Fibroblast of lung (primary cell): ENCODE measurements at regions not wholly inside any gene's neighbourhood (a gene's known extent, or its start where the extent isn't known, plus 50 kb on each side); places are given as distances from the start of the nearest gene placed in this dataset.

Experiments
- DNase-seq, 2 donors: peaks; one replicate each; pipeline versions ENCODE4 v3.0.0 to v3.0.0-alpha.2; 2010; ENCODE audit warnings: low read depth in 2 of 2
- H2AFZ ChIP-seq: 2 replicates; pipeline ENCODE4 v1.5.1; 2012; ENCODE audit warnings: low read length, control low read depth, inconsistent platforms
- H3K27ac ChIP-seq: 2 replicates; pipeline ENCODE4 v1.5.1; 2011; ENCODE audit warnings: low read length, control low read depth; ENCODE audit not compliant: insufficient read depth
- H3K27me3 ChIP-seq: 2 replicates; pipeline ENCODE4 v1.5.1; 2011; ENCODE audit warnings: mild to moderate bottlenecking, low read length; ENCODE audit not compliant: control insufficient read depth, insufficient read depth
- H3K36me3 ChIP-seq: 2 replicates; pipeline ENCODE4 v1.5.1; 2011; ENCODE audit warnings: low read length; ENCODE audit not compliant: control insufficient read depth, insufficient read depth
- H3K4me1 ChIP-seq: 2 replicates; pipeline ENCODE4 v1.5.1; 2011; ENCODE audit warnings: low read length; ENCODE audit not compliant: control insufficient read depth, insufficient read depth; ENCODE audit errors: extremely low read depth
- H3K4me2 ChIP-seq: 2 replicates; pipeline ENCODE4 v1.5.1; 2011; ENCODE audit warnings: low read length, control low read depth; ENCODE audit not compliant: insufficient read depth; ENCODE audit errors: extremely low read depth
- H3K4me3 ChIP-seq, 4 experiments: fragments of 200-600 bp in 1 of 4; sonication (generic) in 1 of 4; replicated peaks in 1 of 4; 2 replicates each; pipeline ENCODE4 v1.5.1; 2011 to 2016; ENCODE audit warnings: low read length in 4 of 4, low read depth in 3 of 4, mild to moderate bottlenecking in 3 of 4, control low read depth in 2 of 4, inconsistent platforms in 1 of 4, mixed read lengths in 1 of 4; ENCODE audit not compliant: insufficient read depth in 1 of 4; ENCODE audit errors: control extremely low read depth in 1 of 4
- H3K79me2 ChIP-seq: 2 replicates; pipeline ENCODE4 v1.5.1; 2012; ENCODE audit warnings: mild to moderate bottlenecking, low read length, inconsistent platforms; ENCODE audit not compliant: control insufficient read depth, insufficient read depth
- H3K9ac ChIP-seq: 2 replicates; pipeline ENCODE4 v1.5.1; 2011; ENCODE audit warnings: mild to moderate bottlenecking, low read length, control low read depth; ENCODE audit not compliant: insufficient read depth
- H3K9me3 ChIP-seq: 2 replicates; pipeline ENCODE4 v1.5.1; 2012; ENCODE audit warnings: low read depth, low read length; ENCODE audit not compliant: control insufficient read depth, insufficient read depth
- H4K20me1 ChIP-seq: 2 replicates; pipeline ENCODE4 v1.5.1; 2011; ENCODE audit warnings: low read length; ENCODE audit not compliant: control insufficient read depth, insufficient read depth; ENCODE audit errors: extremely low read depth
- CTCF ChIP-seq, 2 donors: IDR thresholded peaks in 1 of 2; conservative IDR thresholded peaks in 1 of 2; 1 replicate in 1 of 2; 2 replicates in 1 of 2; pipeline ENCODE4 v1.5.1; 2011 to 2012; ENCODE audit warnings: low read length in 2 of 2, control low read depth in 1 of 2, inconsistent platforms in 1 of 2, low read depth in 1 of 2, mild to moderate bottlenecking in 1 of 2
- EZH2 ChIP-seq: IDR thresholded peaks from 2 replicates; pipeline ENCODE4 v1.5.1; 2012; ENCODE audit warnings: low read length, control low read depth, mild to moderate bottlenecking; ENCODE audit errors: missing control alignments

DNA sequence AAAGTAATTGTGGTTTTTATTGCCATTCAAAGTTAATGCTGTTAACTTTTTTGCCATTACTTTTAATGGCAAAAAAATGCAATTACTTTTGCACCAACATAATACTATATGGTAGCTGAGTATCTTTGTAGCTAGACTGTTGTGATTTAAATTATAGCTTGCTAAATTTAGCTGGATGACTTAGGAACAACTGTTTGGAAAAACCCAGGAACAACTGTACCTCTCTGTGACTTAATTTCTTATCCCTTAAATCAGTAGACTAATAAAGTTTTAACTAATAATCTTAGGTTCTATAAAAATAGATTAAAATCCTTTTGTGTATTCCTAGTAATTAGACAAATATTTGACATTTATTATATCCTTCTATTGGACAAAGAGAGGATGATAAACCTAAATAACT is 268.2 kb downstream of the TENT5A start:
- no peak for DNase-seq
- Histone ChIP-seq H2AFZ (no peak overlapping the region), H4K20me1 (no peaks in the 10 kb centered on the region), H3K36me3 (no peaks in the 10 kb centered on the region), H3K4me1 (no peaks in the 10 kb centered on the region), H3K9ac (no peak overlapping the region), H3K79me2 (no peaks in the 10 kb centered on the region), H3K27me3 (no peaks in the 10 kb centered on the region), H3K9me3 (no peaks in the 10 kb centered on the region), H3K27ac (no peak overlapping the region), H3K4me3 (no peak overlapping the region), H3K4me2 (no peak overlapping the region)
- no peak for TF ChIP-seq EZH2
- no peak for TF ChIP-seq CTCF (conservative IDR thresholded peaks at IDR 0.05 in 1 of 2, IDR thresholded peaks at IDR 0.05 in 1 of 2; ENCODE audit: low read depth in 1 of 2, low read length in 2 of 2)

DNA sequence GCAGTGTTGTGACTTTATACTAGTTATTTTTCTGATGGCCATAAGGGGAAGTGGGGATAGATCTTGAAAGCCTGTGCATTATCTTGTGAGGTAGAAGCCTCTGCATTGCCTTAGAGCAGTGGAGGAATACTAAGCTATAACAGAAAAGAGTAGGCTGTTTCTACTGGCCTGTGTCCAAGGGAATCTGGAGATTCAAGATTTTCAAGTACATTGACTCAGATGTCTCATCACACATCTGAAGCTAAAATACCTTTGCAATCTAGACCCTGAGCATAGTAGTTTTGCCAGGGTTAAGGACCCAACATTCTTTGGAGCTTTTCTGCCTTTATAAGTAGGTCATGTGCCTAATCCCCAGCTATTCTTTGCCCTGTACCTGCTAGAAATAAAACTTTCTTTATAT is 272.3 kb downstream of the TENT5A start:
- Histone ChIP-seq H3K36me3 (no peaks in the 10 kb centered on the region), H3K9me3 (no peaks in the 10 kb centered on the region), H3K9ac (no peak overlapping the region), H3K79me2 (no peaks in the 10 kb centered on the region), H3K27me3 (no peaks in the 10 kb centered on the region), H3K4me3 (no peak overlapping the region), H2AFZ (no peak overlapping the region), H4K20me1 (no peaks in the 10 kb centered on the region), H3K4me2 (no peak overlapping the region), H3K27ac (no peak overlapping the region), H3K4me1 (no peaks in the 10 kb centered on the region)
- TF ChIP-seq CTCF (conservative IDR thresholded peaks at IDR 0.05 in 1 of 2, IDR thresholded peaks at IDR 0.05 in 1 of 2; ENCODE audit: low read depth in 1 of 2, low read length in 2 of 2) (no peak), EZH2 (no peak)
- DNase-seq, result peak in 1 of 2 donors; percentile 58

GRCh38 chr6:81476881-81477280 is 275.6 kb downstream of the TENT5A start:
- no peak overlapping the region for H3K4me2 ChIP-seq
- H3K4me3 ChIP-seq, result no peak overlapping the region
- no peak overlapping the region for H3K27ac ChIP-seq
- H2AFZ ChIP-seq, result no peak overlapping the region
- H3K79me2 ChIP-seq, result no peaks in the 10 kb centered on the region
- peak; percentile 6 to 55 for DNase-seq
- no peak overlapping the region for H3K9ac ChIP-seq
- no peak for TF ChIP-seq CTCF (conservative IDR thresholded peaks at IDR 0.05 in 1 of 2, IDR thresholded peaks at IDR 0.05 in 1 of 2; ENCODE audit: low read depth in 1 of 2, low read length in 2 of 2)
- TF ChIP-seq EZH2, result no peak
- H4K20me1 ChIP-seq, result no peaks in the 10 kb centered on the region
- no peaks in the 10 kb centered on the region for H3K9me3 ChIP-seq
- no peaks in the 10 kb centered on the region for H3K27me3 ChIP-seq
- no peaks in the 10 kb centered on the region for H3K36me3 ChIP-seq
- H3K4me1 ChIP-seq, result no peaks in the 10 kb centered on the region
